Loucy (cell line): ENCODE measurements at regions not wholly inside any gene's neighbourhood (a gene's known extent, or its start where the extent isn't known, plus 50 kb on each side); places are given as distances from the start of the nearest gene placed in this dataset.

ENCODE experiments used
- CTCF ChIP-seq: fragments of 200-600 bp; sonication (generic); conservative IDR thresholded peaks from 2 replicates; pipeline ENCODE4 v1.5.1; 2014; ENCODE audit warnings: mild to moderate bottlenecking, antibody characterized with exemption, low read length
- EZH2phosphoT487 ChIP-seq: fragments of 200-600 bp; IDR thresholded peaks from 2 replicates; pipeline ENCODE4 v1.6.1; 2018; ENCODE audit warnings: antibody characterized with exemption, mild to moderate bottlenecking, moderate library complexity, borderline replicate concordance

- TF ChIP-seq CTCF (no peak), EZH2phosphoT487 (no peak)
Measured at GRCh38 chr14:55516776-55517175, 63.2 kb upstream of the KTN1 start.
